Colon (tissue), 2 donors: ENCODE measurements at regions not wholly inside any gene's neighbourhood (a gene's known extent, or its start where the extent isn't known, plus 50 kb on each side); places are given as distances from the start of the nearest gene placed in this dataset.

Experiments
- FAIRE-seq: peaks from 2 replicates; lab custom pipeline; 2012; peaks lifted over from hg19 to GRCh38; lab: Jason Lieb, UNC
- donor health status: control.
- donor health status: control.

DNA sequence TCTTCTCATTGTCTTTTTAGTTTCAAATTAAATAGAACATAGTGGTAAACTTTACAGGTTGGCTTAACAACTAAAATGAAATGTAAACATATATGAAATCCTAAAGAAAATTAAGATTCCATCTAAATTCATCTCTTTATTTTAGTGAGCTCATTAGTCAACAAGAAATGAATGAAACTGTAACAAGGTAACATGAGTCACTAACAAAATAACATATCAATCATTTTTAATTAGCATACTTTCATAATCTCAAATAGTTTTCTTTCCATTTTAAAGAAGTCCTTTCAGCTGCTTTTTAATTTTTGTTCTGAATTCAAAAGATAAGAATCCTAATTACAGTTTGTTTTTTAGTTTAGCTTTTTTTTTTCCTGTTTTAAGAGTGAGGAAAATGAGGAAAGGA lies 688.6 kb upstream of the TENM4 start:
- FAIRE-seq, result no peak

DNA sequence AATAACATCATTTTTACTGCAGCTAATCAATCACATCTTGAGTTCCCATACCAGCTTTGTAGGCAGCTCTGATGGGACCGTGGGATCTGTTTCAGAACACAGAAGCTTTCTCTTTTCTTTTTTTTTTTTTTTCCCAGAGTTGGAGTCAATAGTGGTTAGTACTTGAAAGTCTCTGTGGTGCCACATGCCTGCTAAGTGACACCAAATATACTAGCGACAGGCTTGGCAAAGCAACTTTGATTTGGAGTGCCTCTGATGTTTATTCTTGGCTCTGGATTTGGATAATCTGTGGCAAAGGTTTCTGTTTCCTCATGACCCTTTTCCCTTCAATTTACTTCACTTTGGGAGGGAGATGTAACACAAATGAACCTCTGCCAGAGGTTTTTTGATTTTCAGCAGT lies 681.4 kb upstream of the TENM4 start:
- FAIRE-seq, result no peak

- FAIRE-seq, result no peak
Measured at GRCh38 chr11:80118073-80118472, 677.2 kb upstream of the TENM4 start.

GRCh38 chr11:80116796-80117195 lies 676.0 kb upstream of the TENM4 start:
- FAIRE-seq, result no peak

DNA sequence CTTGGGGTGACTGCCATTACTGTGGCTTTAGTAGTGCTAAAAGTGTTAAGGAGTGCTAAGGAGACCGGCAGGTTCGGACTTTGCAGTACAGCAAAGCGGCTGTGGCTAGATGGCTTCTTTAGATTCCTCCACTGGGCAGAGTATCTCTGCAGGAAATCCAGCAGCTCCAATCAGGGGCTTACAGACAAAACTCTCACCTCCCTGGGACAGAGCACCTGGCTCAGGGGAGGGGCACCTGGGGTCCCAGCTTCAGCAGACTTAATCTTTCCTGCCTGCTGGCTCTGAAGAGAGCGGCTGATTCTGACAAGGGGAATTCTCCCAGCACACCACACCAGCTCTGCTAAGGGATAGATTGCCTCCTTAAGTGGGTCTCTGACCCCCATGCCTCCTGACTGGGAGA lies 668.8 kb upstream of the TENM4 start:
- no peak for FAIRE-seq

DNA sequence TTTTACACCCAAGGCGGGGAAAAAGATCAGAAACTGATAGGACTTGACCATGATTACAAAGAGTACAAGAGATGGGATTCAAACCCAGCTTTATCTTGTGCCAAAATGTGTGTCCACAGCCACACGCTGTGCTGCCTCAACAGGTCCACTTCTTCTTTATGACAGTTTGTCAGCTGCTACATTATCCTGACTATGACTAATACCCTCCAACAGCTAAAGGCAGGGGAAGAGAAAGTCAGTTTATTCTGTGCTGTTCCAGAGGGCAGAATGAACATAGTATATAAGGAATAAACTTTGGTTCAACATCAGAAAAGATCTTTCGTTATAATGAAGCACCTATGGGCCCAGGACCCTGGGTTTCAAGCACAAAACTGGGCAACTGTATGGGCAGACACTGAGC lies 668.2 kb upstream of the TENM4 start:
- FAIRE-seq, result no peak

DNA sequence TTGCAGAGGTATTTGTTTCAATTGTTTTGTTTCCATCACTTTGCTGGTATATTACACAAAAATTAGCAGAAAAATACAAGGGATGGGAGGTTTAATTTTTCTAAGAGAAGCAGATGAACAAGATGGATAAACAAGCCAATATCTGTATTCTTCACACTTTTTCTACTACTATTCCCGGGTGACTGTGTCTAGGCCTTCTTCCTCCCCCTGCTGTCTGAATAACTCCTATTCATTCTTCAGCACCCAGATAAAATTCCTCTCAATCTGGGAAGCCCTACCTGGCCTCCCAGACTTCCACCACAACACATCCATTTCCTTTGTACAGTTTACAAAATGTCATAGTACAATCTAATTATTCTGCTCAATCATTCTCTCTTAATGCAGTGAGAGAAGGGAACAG lies 666.6 kb upstream of the TENM4 start:
- no peak for FAIRE-seq

DNA sequence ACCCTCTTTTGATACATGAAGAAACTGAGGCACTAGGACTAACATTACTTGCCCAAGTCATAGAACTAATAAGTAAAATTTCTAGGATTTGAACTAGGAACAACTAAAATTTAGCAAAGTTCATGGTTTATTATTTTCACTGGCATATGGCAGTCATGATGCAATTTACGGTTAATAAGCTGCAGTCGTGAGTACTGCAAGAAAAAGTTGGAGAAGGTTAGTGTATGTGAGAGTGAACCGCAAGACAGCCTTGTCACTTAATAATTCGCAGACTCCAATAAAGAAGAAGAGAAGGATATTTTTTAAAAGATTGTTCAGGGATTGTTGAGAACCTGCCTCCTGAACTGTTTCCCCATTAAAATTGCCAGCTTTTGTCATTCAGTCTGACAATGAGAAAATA lies 663.4 kb upstream of the TENM4 start:
- no peak for FAIRE-seq

DNA sequence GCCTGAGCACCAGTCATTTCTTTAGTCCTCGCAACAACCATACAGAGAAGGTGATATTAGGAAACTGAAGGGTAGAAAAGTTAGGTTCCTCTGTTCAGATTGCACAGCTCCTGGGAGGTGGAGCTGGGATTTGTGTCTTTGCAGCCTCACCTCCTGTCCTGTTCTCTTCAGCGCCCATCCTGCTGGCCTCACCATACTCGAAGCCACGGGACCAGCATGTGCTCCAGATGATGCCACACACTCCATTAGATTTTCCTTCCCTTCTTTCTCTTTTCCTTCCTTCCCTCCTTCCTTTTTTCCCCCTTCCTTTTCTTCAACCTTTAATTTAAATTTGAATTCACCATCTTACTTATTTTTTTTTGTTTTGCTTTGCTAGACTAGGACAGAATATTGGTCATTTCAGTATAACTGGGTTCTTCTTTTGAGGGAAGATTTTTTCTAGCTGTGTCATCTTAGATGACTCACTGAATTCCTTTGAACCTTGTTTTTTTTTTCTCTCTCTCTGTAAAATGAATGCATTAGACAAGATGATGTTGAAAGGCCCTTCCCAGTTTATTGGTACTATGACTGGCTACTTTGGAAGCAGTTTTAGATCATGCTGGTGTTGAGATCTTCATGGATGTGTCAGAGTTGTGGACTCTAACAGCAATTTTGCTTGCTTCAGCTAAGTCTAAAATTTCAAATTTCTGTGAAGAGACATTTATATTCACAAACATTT lies 662.5 kb upstream of the TENM4 start:
- FAIRE-seq, result no peak

DNA sequence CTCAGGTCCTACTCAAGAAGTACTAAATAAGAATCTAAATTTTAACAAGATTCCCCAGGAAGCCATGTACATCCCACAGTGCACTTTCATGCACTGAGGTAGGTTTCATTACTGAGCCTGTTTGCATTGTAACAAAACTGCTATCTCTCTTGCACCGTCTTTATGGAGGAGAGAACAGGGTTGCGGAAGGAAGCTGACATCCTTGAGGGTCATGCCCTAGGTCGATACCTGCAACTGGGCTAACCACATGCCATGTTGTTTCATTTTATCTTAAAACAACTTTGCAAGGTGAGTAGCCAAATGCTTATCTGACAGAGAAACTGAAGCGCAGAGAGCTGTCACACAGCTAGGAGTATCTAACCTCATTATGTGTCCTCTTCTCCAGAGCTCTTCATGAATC lies 656.3 kb upstream of the TENM4 start:
- FAIRE-seq, result no peak

GRCh38 chr11:80096736-80097135 lies 655.9 kb upstream of the TENM4 start:
- no peak for FAIRE-seq

- no peak for FAIRE-seq
Measured at GRCh38 chr11:80086496-80087055, 645.7 kb upstream of the TENM4 start.

- no peak for FAIRE-seq
Measured at GRCh38 chr11:80085563-80085962, 644.7 kb upstream of the TENM4 start.

DNA sequence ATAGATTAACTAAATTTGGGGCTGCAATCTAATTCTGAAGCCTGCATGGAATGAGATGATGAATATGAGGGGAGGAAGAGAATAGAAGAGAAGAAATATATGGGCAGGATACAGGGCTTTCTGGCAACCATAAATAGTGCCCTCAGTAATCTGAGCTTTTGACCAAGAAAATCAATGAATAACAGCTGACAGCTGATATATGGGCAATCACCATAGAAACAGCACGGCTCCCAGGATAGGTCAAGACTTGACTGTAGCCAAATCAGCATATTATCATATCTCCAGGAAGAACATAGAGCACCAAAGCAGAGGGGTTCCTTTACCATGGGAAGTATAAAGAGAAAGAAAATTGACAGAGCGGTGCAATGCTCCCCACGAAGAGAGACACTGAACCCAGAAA lies 643.8 kb upstream of the TENM4 start:
- no peak for FAIRE-seq

- FAIRE-seq, result no peak
Measured at GRCh38 chr11:80083531-80083951, 642.7 kb upstream of the TENM4 start.

GRCh38 chr11:80082406-80082805 lies 641.6 kb upstream of the TENM4 start:
- FAIRE-seq, result no peak

- FAIRE-seq, result no peak
Measured at GRCh38 chr11:80077113-80077512, 636.3 kb upstream of the TENM4 start.

- FAIRE-seq, result no peak
Measured at GRCh38 chr11:80074837-80075236, 634.0 kb upstream of the TENM4 start.

DNA sequence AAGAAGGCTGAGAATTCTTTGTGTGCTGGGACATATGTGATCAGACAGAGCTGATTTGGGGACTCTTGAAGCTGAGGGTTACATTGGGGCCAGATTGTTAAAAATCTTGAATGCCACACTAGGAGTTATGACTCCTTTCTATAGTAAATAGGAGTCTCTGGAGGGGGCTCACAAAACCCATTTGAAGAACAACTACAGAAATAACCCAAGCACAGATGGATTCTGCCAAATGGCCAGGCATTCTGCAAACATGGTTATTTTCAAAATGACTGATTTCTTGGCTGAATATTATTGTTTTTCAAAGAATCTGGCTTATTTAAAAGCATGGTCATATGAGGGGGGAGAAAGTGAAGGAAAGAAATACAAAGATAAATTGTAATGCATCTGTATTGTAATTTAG lies 625.5 kb upstream of the TENM4 start:
- FAIRE-seq, result no peak

DNA sequence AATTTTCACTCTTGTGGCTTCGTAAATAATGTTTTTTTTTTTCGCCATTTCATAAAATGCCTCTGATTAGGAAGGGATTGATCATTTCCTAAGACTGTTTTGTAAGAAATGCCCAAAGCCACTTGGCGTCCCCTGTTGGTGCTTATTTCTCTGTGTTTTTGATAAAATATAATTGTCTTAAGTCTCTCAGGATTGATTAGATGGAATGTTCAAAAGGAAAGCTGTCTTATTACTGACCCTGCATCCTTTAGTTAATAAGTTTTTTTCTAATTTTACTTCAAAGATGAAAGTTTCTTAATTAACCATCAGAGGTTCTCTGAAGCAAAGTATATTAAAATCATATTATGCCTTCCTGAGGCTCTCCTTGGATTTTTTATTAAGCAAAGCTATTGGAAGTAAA lies 624.3 kb upstream of the TENM4 start:
- no peak for FAIRE-seq

GRCh38 chr11:80061056-80061455 lies 620.2 kb upstream of the TENM4 start:
- FAIRE-seq, result no peak

GRCh38 chr11:80054582-80055165 lies 613.8 kb upstream of the TENM4 start:
- no peak for FAIRE-seq

- no peak for FAIRE-seq
Measured at GRCh38 chr11:80048513-80048912, 607.7 kb upstream of the TENM4 start.
